ENCODE measurements at regions not wholly inside any gene's neighbourhood (a gene's known extent, or its start where the extent isn't known, plus 50 kb on each side); places are given as distances from the start of the nearest gene placed in this dataset.

DNA sequence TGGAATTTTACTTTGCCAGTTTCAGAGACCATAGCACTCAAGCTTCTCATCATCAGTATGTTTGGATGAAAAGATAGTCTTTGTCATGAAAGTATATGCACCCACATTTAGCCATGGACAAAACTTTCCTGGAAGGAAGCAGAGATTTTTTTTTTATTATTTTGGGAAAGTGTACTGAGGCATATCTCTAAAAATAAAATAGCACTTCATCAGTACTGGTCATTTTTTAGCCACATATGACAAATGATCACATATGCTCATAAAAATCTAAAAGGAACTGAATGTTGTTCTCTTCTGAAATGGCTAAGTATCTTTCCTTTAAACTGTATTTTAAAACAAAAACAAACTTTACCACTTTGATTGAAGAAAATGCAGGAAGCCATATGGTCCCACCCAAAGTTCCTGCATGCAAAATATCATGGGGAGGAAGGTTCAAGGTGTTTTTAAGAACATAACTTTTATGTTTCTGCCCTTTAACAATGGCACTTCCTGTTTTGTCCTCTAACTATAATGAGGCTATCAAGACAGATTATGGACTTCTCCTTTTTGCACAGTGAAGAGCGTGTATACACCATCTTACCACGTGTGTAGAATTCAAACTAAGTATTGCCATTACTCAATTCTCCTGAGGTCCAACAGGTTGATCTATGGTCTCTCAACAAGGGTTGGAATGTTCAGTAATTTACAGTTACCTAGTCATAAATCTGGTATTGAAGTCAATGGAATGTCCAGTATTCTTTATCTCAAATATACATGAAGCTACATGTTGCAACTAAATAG lies 77.1 kb upstream of the SLC39A10 start:
- ChIA-PET CTCF (ENCODE audit: unreplicated experiment) (interaction anchor here (0.6 kb wide), 2 partner anchors 18 to 1716 kb away, joined by 3 to 4 read pairs; no protein-coding TSS in a partner anchor), POLR2A (interaction anchor here (0.5 to 3.4 kb wide), 10 partner anchors 13 to 970 kb away, joined by 3 to 18 read pairs (median 3); no protein-coding TSS in a partner anchor)
- intact Hi-C loops (cut with micrococcal nuclease; ENCODE audit: unreplicated experiment), result loop anchor here (5.0 kb wide), 1 partner anchor 487 kb away; the partner anchor contains the start of gene DNAH7
- Histone ChIP-seq H3K4me3 (ENCODE audit: low read depth, low read length, poor library complexity, severe bottlenecking) (peak overlapping the region; percentile 22), H3K4me2 (ENCODE audit: low read length) (peak overlapping the region; percentile 54), H3K79me2 (ENCODE audit: insufficient read depth, low read depth, low read length) (no peaks in the 10 kb centered on the region), H3K36me3 (ENCODE audit: insufficient read depth, low read length) (no peaks in the 10 kb centered on the region), H4K20me1 (ENCODE audit: insufficient read depth, low read length) (no peaks in the 10 kb centered on the region), H2AFZ (ENCODE audit: low read length) (peak overlapping the region; percentile 99), H3K9me3 (ENCODE audit: low read length) (no peaks in the 10 kb centered on the region), H3K27ac (ENCODE audit: low read depth, low read length, poor library complexity, severe bottlenecking) (peak overlapping the region; percentile 49), H3K9me2 (ENCODE audit: insufficient read depth, low read length) (no peaks in the 10 kb centered on the region), H3K4me1 (ENCODE audit: insufficient read depth, low read length, poor library complexity, severe bottlenecking) (peaks cover 38% of the 10 kb centered on the region)
- TF ChIP-seq EZH2phosphoT487 (IDR thresholded peaks at IDR 0.05; ENCODE audit: borderline replicate concordance, low read depth, low read length) (no peak), CTCF (conservative IDR thresholded peaks at IDR 0.05; ENCODE audit: low read length) (no peak)
- no TSS peak for BruUV-seq (replicated peaks)
- peak; percentile 84 for DNase-seq (ENCODE audit: low spot score)

GRCh38 chr2:195575879-195576401 lies 81.1 kb upstream of the SLC39A10 start:
- H3K27ac ChIP-seq (ENCODE audit: low read depth, low read length, poor library complexity, severe bottlenecking), result peak overlapping the region; percentile 37
- no peaks in the 10 kb centered on the region for H4K20me1 ChIP-seq (ENCODE audit: insufficient read depth, low read length)
- POLR2A ChIA-PET, result interaction anchor here (0.5 to 5.3 kb wide), 11 partner anchors 14 to 1436 kb away, joined by 3 to 32 read pairs (median 4); partner anchors contain the start of gene SLC39A10
- H3K36me3 ChIP-seq (ENCODE audit: insufficient read depth, low read length), result no peaks in the 10 kb centered on the region
- no peaks in the 10 kb centered on the region for H3K79me2 ChIP-seq (ENCODE audit: insufficient read depth, low read depth, low read length)
- CTCF ChIA-PET (ENCODE audit: unreplicated experiment), result interaction anchor here (0.7 to 2.6 kb wide), 4 partner anchors 78 to 87 kb away, joined by 3 to 20 read pairs (median 4); partner anchors contain the start of gene SLC39A10
- no peaks in the 10 kb centered on the region for H3K9me2 ChIP-seq (ENCODE audit: insufficient read depth, low read length)
- no peak for TF ChIP-seq EZH2phosphoT487 (IDR thresholded peaks at IDR 0.05; ENCODE audit: borderline replicate concordance, low read depth, low read length)
- peak; percentile 90 for TF ChIP-seq CTCF (conservative IDR thresholded peaks at IDR 0.05; ENCODE audit: low read length)
- peak overlapping the region; percentile 58 for H3K4me2 ChIP-seq (ENCODE audit: low read length)
- BruUV-seq (replicated peaks), result no TSS peak
- H3K4me1 ChIP-seq (ENCODE audit: insufficient read depth, low read length, poor library complexity, severe bottlenecking), result peaks cover 39% of the 10 kb centered on the region
- peak; percentile 80 for DNase-seq (ENCODE audit: low spot score)
- H3K4me3 ChIP-seq (ENCODE audit: low read depth, low read length, poor library complexity, severe bottlenecking), result peak overlapping the region; percentile 17
- H2AFZ ChIP-seq (ENCODE audit: low read length), result peak overlapping the region; percentile 48; the same call in 1 of the 2 replicates
- intact Hi-C loops (cut with micrococcal nuclease; ENCODE audit: unreplicated experiment), result loop anchor here (1.0 to 5.0 kb wide), 2 partner anchors 84 to 491 kb away; partner anchors contain the start of gene DNAH7
- H3K9me3 ChIP-seq (ENCODE audit: low read length), result no peaks in the 10 kb centered on the region
